ENCODE measurements at regions not wholly inside any gene's neighbourhood (a gene's known extent, or its start where the extent isn't known, plus 50 kb on each side); places are given as distances from the start of the nearest gene placed in this dataset.

- no peaks in the 10 kb centered on the region for H3K9me3 ChIP-seq
- H3K36me3 ChIP-seq = no peaks in the 10 kb centered on the region
- intact Hi-C loops (cut with DNase I) = no loop called here
- DNase-seq (ENCODE audit: low spot score) = no peak
- H3K27ac ChIP-seq = no peak overlapping the region
- TF ChIP-seq CTCF (IDR thresholded peaks at IDR 0.05) (no peak), POLR2AphosphoS5 (IDR thresholded peaks at IDR 0.05) (no peak), POLR2A (IDR thresholded peaks at IDR 0.05) (no peak)
- 83% methylated on average over 3 of the region's 3 CpGs for WGBS
- H3K27me3 ChIP-seq (replicated peaks; ENCODE audit: insufficient read depth) = no peaks in the 10 kb centered on the region
- H3K4me1 ChIP-seq (replicated peaks) = no peaks in the 10 kb centered on the region
- no peak overlapping the region for H3K4me3 ChIP-seq
Observed at GRCh38 chr3:5974630-5975322, 787.3 kb downstream of the EDEM1 start.

GRCh38 chr3:5977331-5977730 lies 789.8 kb downstream of the EDEM1 start:
- no peak overlapping the region for H3K27ac ChIP-seq
- no peak for DNase-seq (ENCODE audit: low spot score)
- no peaks in the 10 kb centered on the region for H3K36me3 ChIP-seq
- H3K27me3 ChIP-seq (replicated peaks; ENCODE audit: insufficient read depth) = no peaks in the 10 kb centered on the region
- intact Hi-C loops (cut with DNase I) = no loop called here
- no peak overlapping the region for H3K4me3 ChIP-seq
- TF ChIP-seq POLR2A (IDR thresholded peaks at IDR 0.05) (no peak), POLR2AphosphoS5 (IDR thresholded peaks at IDR 0.05) (no peak), CTCF (IDR thresholded peaks at IDR 0.05) (no peak)
- H3K9me3 ChIP-seq = no peaks in the 10 kb centered on the region
- no peaks in the 10 kb centered on the region for H3K4me1 ChIP-seq (replicated peaks)
- 83% methylated on average over 8 of the region's 8 CpGs for WGBS

DNA sequence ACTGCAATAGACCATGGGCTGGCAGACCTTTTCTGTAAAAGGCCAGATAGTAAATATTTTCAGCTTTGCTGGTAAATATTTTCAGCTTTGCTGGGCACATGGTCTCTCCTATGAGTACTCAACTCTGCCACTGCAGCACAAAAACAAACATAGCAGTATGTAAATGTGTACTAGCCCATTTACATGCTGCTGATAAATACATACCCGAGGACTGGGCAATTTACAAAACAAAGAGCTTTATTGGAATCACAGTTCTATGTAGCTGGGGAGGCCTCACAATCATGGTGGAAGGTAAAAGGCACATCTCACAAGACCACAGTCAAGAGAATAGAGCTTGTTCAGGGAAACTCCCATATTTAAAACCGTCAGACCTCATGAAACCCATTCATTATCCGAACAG lies 793.0 kb downstream of the EDEM1 start:
- WGBS = 50% methylated on average over 3 of the region's 3 CpGs
- no peak overlapping the region for H3K4me3 ChIP-seq
- H3K36me3 ChIP-seq = no peaks in the 10 kb centered on the region
- no peaks in the 10 kb centered on the region for H3K4me1 ChIP-seq (replicated peaks)
- intact Hi-C loops (cut with DNase I) = no loop called here
- no peaks in the 10 kb centered on the region for H3K9me3 ChIP-seq
- no peaks in the 10 kb centered on the region for H3K27me3 ChIP-seq (replicated peaks; ENCODE audit: insufficient read depth)
- DNase-seq (ENCODE audit: low spot score) = no peak
- TF ChIP-seq POLR2AphosphoS5 (IDR thresholded peaks at IDR 0.05) = no peak
- no peak for TF ChIP-seq CTCF (IDR thresholded peaks at IDR 0.05)
- no peak for TF ChIP-seq POLR2A (IDR thresholded peaks at IDR 0.05)
- H3K27ac ChIP-seq = no peak overlapping the region

GRCh38 chr3:5994651-5995050 lies 807.1 kb downstream of the EDEM1 start:
- TF ChIP-seq POLR2AphosphoS5 (IDR thresholded peaks at IDR 0.05) (no peak), CTCF (IDR thresholded peaks at IDR 0.05) (no peak), POLR2A (IDR thresholded peaks at IDR 0.05) (no peak)
- WGBS = 69% methylated on average over 1 of the region's 1 CpG
- Histone ChIP-seq H3K9me3 (no peaks in the 10 kb centered on the region), H3K27me3 (replicated peaks; ENCODE audit: insufficient read depth) (no peaks in the 10 kb centered on the region), H3K4me1 (replicated peaks) (no peaks in the 10 kb centered on the region), H3K36me3 (no peaks in the 10 kb centered on the region), H3K4me3 (no peak overlapping the region), H3K27ac (no peak overlapping the region)
- intact Hi-C loops (cut with DNase I) = no loop called here
- no peak for DNase-seq (ENCODE audit: low spot score)

GRCh38 chr3:6018456-6018855 lies 830.9 kb downstream of the EDEM1 start:
- intact Hi-C loops (cut with DNase I) = no loop called here
- H3K9me3 ChIP-seq = no peaks in the 10 kb centered on the region
- TF ChIP-seq CTCF (IDR thresholded peaks at IDR 0.05) (no peak), POLR2A (IDR thresholded peaks at IDR 0.05) (no peak), POLR2AphosphoS5 (IDR thresholded peaks at IDR 0.05) (no peak)
- H3K27me3 ChIP-seq (replicated peaks; ENCODE audit: insufficient read depth) = no peaks in the 10 kb centered on the region
- no peaks in the 10 kb centered on the region for H3K36me3 ChIP-seq
- H3K4me1 ChIP-seq (replicated peaks) = no peaks in the 10 kb centered on the region
- no peak overlapping the region for H3K4me3 ChIP-seq
- no peak for DNase-seq (ENCODE audit: low spot score)
- H3K27ac ChIP-seq = no peak overlapping the region
- 84% methylated on average over 2 of the region's 2 CpGs for WGBS

All from prostate gland (tissue), 2 donors.